Daoy (cell line): ENCODE measurements at regions not wholly inside any gene's neighbourhood (a gene's known extent, or its start where the extent isn't known, plus 50 kb on each side); places are given as distances from the start of the nearest gene placed in this dataset.

Experiments used
- DNase-seq: peaks from one replicate; pipeline ENCODE4 v3.0.0-alpha.2; 2015; ENCODE audit warnings: low read depth

DNA sequence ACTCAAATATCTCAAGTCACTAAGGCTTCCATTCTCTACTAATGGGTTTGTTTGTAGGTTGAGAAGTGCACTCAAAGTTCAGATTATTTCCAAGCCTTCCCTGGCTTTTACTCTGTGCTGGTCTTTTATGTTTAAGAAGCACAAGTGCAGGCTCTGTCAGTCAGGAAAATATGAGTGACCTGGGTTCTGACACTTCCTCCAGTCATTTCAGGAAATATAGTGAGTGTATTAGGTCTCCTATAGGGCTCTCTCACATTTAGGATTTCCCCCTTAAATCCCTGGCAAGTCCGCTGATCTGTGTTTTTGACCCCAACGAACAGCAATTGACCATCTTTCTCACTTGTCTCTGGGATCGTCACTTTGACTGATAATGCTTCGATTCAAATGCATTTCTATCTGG, 210.2 kb downstream of the ARPP21 start:
- DNase-seq = no peak

- no peak for DNase-seq
These were observed 210.6 kb downstream of the ARPP21 start for GRCh38 chr3:35849963-35850362.

DNA sequence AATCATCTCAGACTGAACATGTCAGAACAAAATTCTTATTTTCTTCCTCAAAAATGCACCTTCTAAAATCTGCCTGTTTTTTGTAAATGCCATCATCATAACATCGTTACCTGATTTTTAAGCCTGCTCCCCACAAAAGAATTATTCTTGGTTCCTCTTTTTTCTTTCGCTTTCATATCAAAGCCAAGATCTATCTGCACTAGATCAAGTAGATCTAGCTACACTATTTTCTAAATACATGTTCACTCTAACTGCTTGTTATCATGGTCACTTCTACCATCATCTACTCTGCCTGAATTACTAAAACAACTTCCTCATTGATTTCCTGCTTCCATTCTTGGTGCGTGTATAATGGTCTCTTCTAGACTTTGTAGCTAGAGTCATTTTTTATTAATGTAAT, 217.7 kb downstream of the ARPP21 start:
- DNase-seq = no peak

GRCh38 chr3:35862057-35862456, 222.7 kb downstream of the ARPP21 start:
- DNase-seq = no peak

- no peak for DNase-seq
These were observed 225.5 kb downstream of the ARPP21 start for GRCh38 chr3:35864871-35865270.

GRCh38 chr3:35867791-35868190, 228.5 kb downstream of the ARPP21 start:
- DNase-seq = no peak

- no peak for DNase-seq
These were observed 231.7 kb downstream of the ARPP21 start for GRCh38 chr3:35871009-35871408.

DNA sequence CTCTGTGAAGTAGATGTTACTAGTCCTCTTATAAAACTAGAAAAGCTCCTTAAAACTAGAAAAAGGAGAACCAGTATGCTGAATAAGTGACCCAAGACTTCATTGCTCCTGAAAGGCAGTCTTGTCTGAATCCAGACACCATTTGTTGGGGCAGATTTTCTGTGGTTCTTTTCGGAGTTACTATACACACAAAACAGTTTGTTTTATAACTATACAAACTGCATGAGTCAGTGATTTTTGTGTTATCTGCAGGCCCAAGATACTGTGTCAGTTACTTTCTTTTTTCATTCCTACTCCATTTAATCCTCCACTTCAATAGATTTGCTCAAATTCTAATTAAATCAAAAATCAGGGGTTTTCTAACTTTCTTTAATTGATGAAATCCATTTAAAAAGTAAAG, 244.6 kb downstream of the ARPP21 start:
- no peak for DNase-seq

GRCh38 chr3:35894735-35895134, 255.4 kb downstream of the ARPP21 start:
- no peak for DNase-seq

DNA sequence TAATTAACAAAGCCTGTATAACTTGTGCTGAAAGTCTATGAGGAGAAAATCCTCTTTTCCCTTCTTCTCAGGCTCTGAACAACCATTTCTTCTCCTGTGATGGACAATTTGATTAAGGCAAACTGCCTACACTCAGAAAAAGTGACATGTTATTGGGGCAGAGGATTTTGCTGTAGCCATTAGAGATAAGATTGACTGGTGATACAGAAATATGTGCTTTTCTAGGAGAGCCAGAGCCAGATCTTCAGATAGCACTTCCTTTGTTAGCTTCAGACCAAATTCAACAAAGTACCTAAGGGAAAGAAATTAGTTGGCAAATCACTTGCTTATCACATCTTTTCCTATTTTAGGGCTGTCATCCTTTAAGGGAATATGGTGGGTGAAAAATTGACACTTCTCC, 259.9 kb downstream of the ARPP21 start:
- no peak for DNase-seq

DNA sequence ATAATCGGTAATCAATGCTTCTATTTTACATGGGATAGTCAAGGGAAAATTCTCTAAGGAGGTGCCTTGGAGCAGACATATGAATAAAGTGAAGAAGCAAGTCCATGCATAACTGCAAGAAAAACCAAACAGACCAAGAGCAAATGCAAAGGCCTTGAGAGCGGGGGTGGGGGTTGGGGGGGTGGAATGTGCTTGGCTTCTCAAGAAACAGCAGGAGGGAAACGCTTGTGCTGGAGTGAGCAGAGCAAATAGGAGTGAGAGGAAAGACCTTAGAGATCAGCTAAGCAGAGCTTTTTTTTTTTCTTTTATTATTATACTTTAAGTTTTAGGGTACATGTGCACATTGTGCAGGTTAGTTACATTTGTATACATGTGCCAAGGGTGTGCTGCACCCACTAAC, 260.8 kb downstream of the ARPP21 start:
- no peak for DNase-seq

GRCh38 chr3:35908366-35909232, 269.3 kb downstream of the ARPP21 start:
- peak; percentile 27 for DNase-seq

GRCh38 chr3:35919160-35919559, 279.8 kb downstream of the ARPP21 start:
- DNase-seq = no peak

- DNase-seq = no peak
These were observed 282.4 kb downstream of the ARPP21 start for GRCh38 chr3:35921718-35922117.

DNA sequence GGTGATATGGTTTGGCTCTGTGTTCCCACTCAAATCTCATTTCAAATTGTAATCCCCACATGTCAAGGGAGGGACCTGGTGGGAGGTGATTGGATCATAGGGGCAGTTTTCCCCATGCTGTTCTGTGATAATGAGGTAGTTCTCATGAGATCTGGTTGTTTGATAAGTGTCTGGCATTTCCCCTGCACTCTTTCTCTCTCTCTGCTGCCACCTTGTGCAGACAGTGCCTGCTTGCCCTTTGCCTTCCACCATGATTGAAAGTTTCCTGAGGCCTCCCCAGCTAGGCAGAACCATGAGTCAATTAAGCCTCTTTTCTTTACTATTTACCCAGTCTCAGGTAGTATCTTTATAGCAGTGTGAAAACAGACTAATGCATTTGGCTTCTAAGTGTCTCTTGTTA, 284.7 kb downstream of the ARPP21 start:
- peak; percentile 37 for DNase-seq

- DNase-seq = no peak
These were observed 288.1 kb downstream of the ARPP21 start for GRCh38 chr3:35927441-35927840.

DNA sequence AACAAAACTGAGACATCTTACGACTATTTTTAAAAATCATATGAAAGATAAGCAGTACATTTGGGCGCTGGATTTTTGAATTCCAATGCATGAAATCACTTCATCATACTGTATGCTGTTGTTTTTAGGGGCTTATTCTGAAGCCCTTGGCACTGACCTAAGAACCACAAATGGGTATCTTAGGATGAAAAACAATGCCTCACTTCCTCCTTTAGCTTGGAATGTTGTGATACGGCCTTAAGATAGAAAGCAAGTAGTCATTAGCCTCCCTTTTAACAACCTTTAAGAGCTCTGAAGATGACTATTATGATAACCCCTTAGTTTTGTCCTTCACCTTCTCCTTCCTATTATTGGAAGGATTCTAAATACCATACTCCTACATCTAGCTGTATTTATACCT, 289.8 kb downstream of the ARPP21 start:
- peak; percentile 30 for DNase-seq

GRCh38 chr3:35931867-35932266, 292.5 kb downstream of the ARPP21 start:
- no peak for DNase-seq

- peak; percentile 72 for DNase-seq
These were observed 293.7 kb downstream of the ARPP21 start for GRCh38 chr3:35932995-35933394.

DNA sequence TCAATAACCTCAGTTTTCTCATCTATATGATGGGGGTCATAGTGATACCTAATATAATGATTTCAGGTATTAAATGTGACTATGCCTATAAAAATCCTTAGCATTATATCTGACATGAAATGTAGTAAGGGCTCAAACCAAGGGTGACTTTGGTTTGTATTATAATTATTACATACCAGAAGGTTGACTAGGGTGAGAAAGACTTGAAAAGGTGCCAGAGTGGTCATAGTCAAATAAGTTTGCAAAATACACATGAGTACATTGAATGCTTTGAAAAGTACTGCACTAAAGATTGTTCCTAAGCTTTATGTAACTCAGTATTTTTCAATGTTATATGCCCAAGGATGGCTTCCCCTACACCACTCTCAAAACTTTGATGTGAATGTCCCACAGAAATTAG, 297.2 kb downstream of the ARPP21 start:
- peak; percentile 5 for DNase-seq

GRCh38 chr3:35944926-35945710, 305.8 kb downstream of the ARPP21 start:
- DNase-seq = peak; percentile 5

GRCh38 chr3:35946121-35946853, 307.0 kb downstream of the ARPP21 start:
- no peak for DNase-seq
